Upper lobe of left lung (tissue), 6 donors: ENCODE measurements at regions not wholly inside any gene's neighbourhood (a gene's known extent, or its start where the extent isn't known, plus 50 kb on each side); places are given as distances from the start of the nearest gene placed in this dataset.
"Not testable (repeated sequence)": the region's sequence is repeated elsewhere in the genome, so short reads cannot be mapped to it uniquely, and the experiment has no call there.

Experiments
- ATAC-seq, 2 donors: fragments of 200-7000 bp; cut with Tn5 transposase; one replicate each; pipeline ENCODE4 v1.9.1; 2022; ENCODE audit warnings: mild to moderate bottlenecking in 2 of 2, moderate library complexity in 2 of 2; ENCODE audit not compliant: low FRiP score in 2 of 2
- DNase-seq, 2 donors: peaks; one replicate each; pipeline ENCODE4 v3.0.0-alpha.2; 2019 to 2020
- H3K27ac ChIP-seq, 4 donors: fragments of 200-600 bp; sonication (generic); one replicate each; pipeline ENCODE4 v1.5.1; 2016 to 2019
- H3K27me3 ChIP-seq, 4 donors: fragments of 200-600 bp; sonication (generic); one replicate each; pipeline ENCODE4 v1.5.1; 2017 to 2019
- H3K36me3 ChIP-seq, 4 donors: fragments of 200-600 bp; sonication (generic); one replicate each; pipeline ENCODE4 v1.5.1; 2016 to 2019
- H3K4me1 ChIP-seq, 4 donors: fragments of 200-600 bp; sonication (generic); one replicate each; pipeline ENCODE4 v1.5.1; 2018 to 2019
- H3K4me3 ChIP-seq, 4 donors: fragments of 200-600 bp; sonication (generic); one replicate each; pipeline ENCODE4 v1.5.1; 2017 to 2019; ENCODE audit warnings: mild to moderate bottlenecking in 2 of 4, moderate library complexity in 1 of 4
- H3K9me3 ChIP-seq, 4 donors: fragments of 200-600 bp; sonication (generic); one replicate each; pipeline ENCODE4 v1.5.1; 2018 to 2019
- EP300 ChIP-seq, 4 donors: sonication (generic); formaldehyde crosslinking; IDR thresholded peaks; one replicate each; pipeline ENCODE4 v1.5.1; 2017; ENCODE audit warnings: antibody characterized with exemption in 4 of 4, control low read depth in 2 of 4
- POLR2A ChIP-seq, 4 donors: fragments of 450-650 bp; IDR thresholded peaks; one replicate each; pipeline ENCODE4 v1.5.1; 2016 to 2017; ENCODE audit warnings: antibody characterized with exemption in 4 of 4, mild to moderate bottlenecking in 2 of 4
- POLR2AphosphoS5 ChIP-seq, 2 donors: sonication (generic); formaldehyde crosslinking; IDR thresholded peaks; one replicate each; pipeline ENCODE4 v1.5.1; 2017; ENCODE audit warnings: antibody characterized with exemption in 2 of 2
- WGBS, 2 donors: methylation state at CpG; one replicate each; pipeline ENCODE4 v1.1.5; 2017 to 2018; 5-methylcytosine and 5-hydroxymethylcytosine counted together
- TF ChIP-seq, protein P1 (sequence below), 6 experiments: fragments of 450-650 bp in 4 of 6; fragments of 200-600 bp in 2 of 6; sonication (generic) in 2 of 6; IDR thresholded peaks; one replicate each; pipeline ENCODE4 v1.5.1; 2016 to 2019; ENCODE audit warnings: antibody characterized with exemption in 6 of 6
- donor health status: DM: no; HTN: no; CAD: no; lungs with moderate emphysema.
- donor health status: DM: no; HTN: yes; CAD: no; lungs with severe emphysema.

DNA sequence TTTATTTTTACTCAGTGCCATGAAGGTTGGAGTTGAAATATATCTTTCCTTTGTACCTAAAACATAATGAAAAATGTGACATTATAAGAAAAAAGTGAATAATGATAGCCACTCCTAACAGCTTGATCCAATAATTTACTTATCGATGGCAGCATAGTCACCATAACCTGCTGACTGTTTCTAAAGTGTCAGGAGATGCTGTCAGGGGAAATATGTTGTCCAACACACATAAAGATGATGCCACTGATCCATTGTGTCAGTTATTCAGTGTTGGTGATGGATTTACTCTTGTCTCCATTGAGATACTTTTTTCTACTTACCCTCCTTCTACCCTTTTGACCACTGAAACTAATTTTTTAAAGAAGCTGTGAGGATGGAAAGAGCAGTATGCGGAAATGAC lies 1006.9 kb upstream of the TMEFF2 start:
- Histone ChIP-seq H3K27ac (no peak overlapping the region), H3K4me3 (no peak overlapping the region), H3K27me3 (no peaks in the 10 kb centered on the region), H3K4me1 (no peaks in the 10 kb centered on the region), H3K9me3 (no peaks in the 10 kb centered on the region), H3K36me3 (no peaks in the 10 kb centered on the region)
- TF ChIP-seq POLR2AphosphoS5 (IDR thresholded peaks at IDR 0.05) = no peak
- TF ChIP-seq, protein P1, sequence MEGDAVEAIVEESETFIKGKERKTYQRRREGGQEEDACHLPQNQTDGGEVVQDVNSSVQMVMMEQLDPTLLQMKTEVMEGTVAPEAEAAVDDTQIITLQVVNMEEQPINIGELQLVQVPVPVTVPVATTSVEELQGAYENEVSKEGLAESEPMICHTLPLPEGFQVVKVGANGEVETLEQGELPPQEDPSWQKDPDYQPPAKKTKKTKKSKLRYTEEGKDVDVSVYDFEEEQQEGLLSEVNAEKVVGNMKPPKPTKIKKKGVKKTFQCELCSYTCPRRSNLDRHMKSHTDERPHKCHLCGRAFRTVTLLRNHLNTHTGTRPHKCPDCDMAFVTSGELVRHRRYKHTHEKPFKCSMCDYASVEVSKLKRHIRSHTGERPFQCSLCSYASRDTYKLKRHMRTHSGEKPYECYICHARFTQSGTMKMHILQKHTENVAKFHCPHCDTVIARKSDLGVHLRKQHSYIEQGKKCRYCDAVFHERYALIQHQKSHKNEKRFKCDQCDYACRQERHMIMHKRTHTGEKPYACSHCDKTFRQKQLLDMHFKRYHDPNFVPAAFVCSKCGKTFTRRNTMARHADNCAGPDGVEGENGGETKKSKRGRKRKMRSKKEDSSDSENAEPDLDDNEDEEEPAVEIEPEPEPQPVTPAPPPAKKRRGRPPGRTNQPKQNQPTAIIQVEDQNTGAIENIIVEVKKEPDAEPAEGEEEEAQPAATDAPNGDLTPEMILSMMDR (IDR thresholded peaks at IDR 0.05) = no peak
- TF ChIP-seq POLR2A (IDR thresholded peaks at IDR 0.05) = no peak
- WGBS, 2 donors = 81 to 91% methylated on average over 2 of the region's 2 CpGs
- no peak for DNase-seq
- no peak for ATAC-seq

- no peaks in the 10 kb centered on the region for H3K27me3 ChIP-seq
- 74 to 88% methylated on average over 2 of the region's 2 CpGs for WGBS, 2 donors
- no peak for DNase-seq
- H3K4me3 ChIP-seq = no peak overlapping the region
- no peaks in the 10 kb centered on the region for H3K4me1 ChIP-seq
- H3K36me3 ChIP-seq = no peaks in the 10 kb centered on the region
- no peak for ATAC-seq
- H3K27ac ChIP-seq = no peak overlapping the region
- no peaks in the 10 kb centered on the region for H3K9me3 ChIP-seq
- no peak for TF ChIP-seq POLR2AphosphoS5 (IDR thresholded peaks at IDR 0.05)
- TF ChIP-seq, protein P1 (IDR thresholded peaks at IDR 0.05) = no peak
- no peak for TF ChIP-seq EP300 (IDR thresholded peaks at IDR 0.05)
- TF ChIP-seq POLR2A (IDR thresholded peaks at IDR 0.05) = no peak
Measured at GRCh38 chr2:193199322-193199721, 1004.6 kb upstream of the TMEFF2 start.

GRCh38 chr2:193187816-193188215 lies 993.1 kb upstream of the TMEFF2 start:
- no peak for DNase-seq
- no peaks in the 10 kb centered on the region for H3K9me3 ChIP-seq
- H3K36me3 ChIP-seq = no peaks in the 10 kb centered on the region
- H3K4me3 ChIP-seq = peak overlapping the region in 1 of 4 donors; percentile 4
- H3K4me1 ChIP-seq = no peaks in the 10 kb centered on the region
- no peaks in the 10 kb centered on the region for H3K27me3 ChIP-seq
- no peak for ATAC-seq
- 39 to 42% methylated on average over 2 of the region's 2 CpGs for WGBS, 2 donors
- no peak for TF ChIP-seq POLR2AphosphoS5 (IDR thresholded peaks at IDR 0.05)
- TF ChIP-seq POLR2A (IDR thresholded peaks at IDR 0.05) = no peak
- TF ChIP-seq, protein P1 (IDR thresholded peaks at IDR 0.05) = no peak
- no peak for TF ChIP-seq EP300 (IDR thresholded peaks at IDR 0.05)
- H3K27ac ChIP-seq = no peak overlapping the region

DNA sequence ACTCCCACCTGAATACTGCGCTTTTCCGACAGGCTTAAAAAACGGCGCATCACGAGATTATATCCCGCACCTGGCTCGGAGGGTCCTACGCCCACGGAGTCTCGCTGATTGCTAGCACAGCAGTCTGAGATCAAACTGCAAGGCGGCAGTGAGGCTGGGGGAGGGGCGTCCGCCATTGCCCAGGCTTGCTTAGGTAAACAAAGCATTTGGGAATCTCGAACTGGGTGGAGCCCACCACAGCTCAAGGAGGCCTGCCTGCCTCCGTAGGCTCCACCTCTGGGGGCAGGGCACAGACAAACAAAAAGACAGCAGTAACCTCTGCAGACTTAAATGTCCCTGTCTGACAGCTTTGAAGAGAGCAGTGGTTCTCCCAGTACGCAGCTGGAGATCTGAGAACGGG lies 976.2 kb upstream of the TMEFF2 start:
- not testable (repeated sequence) for H3K27ac ChIP-seq, H3K4me1 ChIP-seq, H3K4me3 ChIP-seq, DNase-seq, H3K9me3 ChIP-seq, H3K27me3 ChIP-seq, H3K36me3 ChIP-seq, ATAC-seq
- 83 to 88% methylated on average over 5 to 8 of the region's 17 CpGs for WGBS, 2 donors

GRCh38 chr2:193156480-193156879 lies 961.7 kb upstream of the TMEFF2 start:
- no peak overlapping the region for H3K27ac ChIP-seq
- ATAC-seq (no peak), DNase-seq (no peak)
- no peaks in the 10 kb centered on the region for H3K36me3 ChIP-seq
- no peaks in the 10 kb centered on the region for H3K4me1 ChIP-seq
- no peaks in the 10 kb centered on the region for H3K9me3 ChIP-seq
- TF ChIP-seq, protein P1 (IDR thresholded peaks at IDR 0.05) = no peak
- TF ChIP-seq EP300 (IDR thresholded peaks at IDR 0.05) (no peak), POLR2A (IDR thresholded peaks at IDR 0.05) (no peak), POLR2AphosphoS5 (IDR thresholded peaks at IDR 0.05) (no peak)
- WGBS, 2 donors = 60 to 63% methylated on average over 1 of the region's 1 CpG
- H3K27me3 ChIP-seq = no peaks in the 10 kb centered on the region
- H3K4me3 ChIP-seq = no peak overlapping the region
